A549 (cell line): ENCODE measurements at regions not wholly inside any gene's neighbourhood (a gene's known extent, or its start where the extent isn't known, plus 50 kb on each side); places are given as distances from the start of the nearest gene placed in this dataset.

ENCODE experiments used
- ATAC-seq, 2 experiments: fragments of 200-7000 bp in 1 of 2; fragments of >200 bp in 1 of 2; cut with Nextera tagmentation in 1 of 2; cut with Tn5 transposase in 1 of 2; 3 replicates each; pipeline versions ENCODE4 v1.8.0 to v1.9.1; 2018 to 2020; ENCODE audit warnings: mild to moderate bottlenecking in 1 of 2, moderate library complexity in 1 of 2
- CTCF ChIA-PET: fragments of 300-600 bp; sonication (Branson Sonifier 250); formaldehyde crosslinking; extraction: SDS; loops from one replicate; lab custom pipeline; 2021; ENCODE audit warnings: antibody characterized with exemption, inconsistent platforms; lab: Yijun Ruan, JAX
- POLR2A ChIA-PET: fragments of 350-600 bp; formaldehyde crosslinking; extraction: SDS; loops from one replicate; lab custom pipeline; 2021; ENCODE audit warnings: antibody characterized with exemption, inconsistent platforms; lab: Yijun Ruan, JAX
- DNase-seq, 2 experiments: peaks; one replicate each; pipeline versions ENCODE4 v3.0.0 to v3.0.0-alpha.2; 2011 to 2016; ENCODE audit warnings: low read depth in 1 of 2, low spot score in 1 of 2
- FAIRE-seq: peaks from 2 replicates; lab custom pipeline; 2011; peaks lifted over from hg19 to GRCh38; lab: Jason Lieb, UNC
- H3K27ac ChIP-seq, 2 experiments: fragments of >200 bp; sonication (Bioruptor Twin); formaldehyde crosslinking; 3 replicates each; pipeline ENCODE4 v1.5.1; 2016 to 2017
- H3K4me1 ChIP-seq: fragments of >200 bp; sonication (Bioruptor Twin); formaldehyde crosslinking; 3 replicates; pipeline ENCODE4 v1.6.1; 2016
- H3K4me2 ChIP-seq: fragments of >200 bp; sonication (Bioruptor Twin); formaldehyde crosslinking; 3 replicates; pipeline ENCODE4 v1.6.1; 2016
- H3K4me3 ChIP-seq: fragments of >200 bp; sonication (Bioruptor Twin); formaldehyde crosslinking; 3 replicates; pipeline ENCODE4 v1.5.1; 2016
- H3K9me3 ChIP-seq: fragments of >200 bp; sonication (Bioruptor Twin); formaldehyde crosslinking; 3 replicates; pipeline ENCODE4 v1.6.1; 2016
- BHLHE40 ChIP-seq: IDR thresholded peaks from 2 replicates; pipeline ENCODE4 v1.6.1; 2012; ENCODE audit warnings: low read depth, low read length, inconsistent platforms
- CEBPB ChIP-seq, 2 experiments: fragments of >200 bp in 1 of 2; sonication (Bioruptor Twin) in 1 of 2; formaldehyde crosslinking in 1 of 2; IDR thresholded peaks; 2 replicates each; pipeline ENCODE4 v1.6.1; 2012 to 2016
- E2F6 ChIP-seq: IDR thresholded peaks from 2 replicates; pipeline ENCODE4 v1.6.1; 2012; ENCODE audit warnings: low read depth, borderline replicate concordance
- FOSL2 ChIP-seq, 2 experiments: fragments of 450-650 bp in 1 of 2; fragments of >200 bp in 1 of 2; sonication (Bioruptor Twin) in 1 of 2; formaldehyde crosslinking; IDR thresholded peaks; 2 replicates each; pipeline versions ENCODE4 v1.5.0 to v1.6.1; 2016 to 2020; ENCODE audit warnings: mild to moderate bottlenecking in 1 of 2, moderate library complexity in 1 of 2
- HOXB5 ChIP-seq: fragments of 250-450 bp; sonication (Bioruptor Pico); IDR thresholded peaks from 2 replicates; pipeline ENCODE4 v1.5.0; 2020; ENCODE audit warnings: mild to moderate bottlenecking, moderate library complexity
- JUNB ChIP-seq: fragments of >200 bp; sonication (Bioruptor Twin); formaldehyde crosslinking; IDR thresholded peaks from 2 replicates; pipeline ENCODE4 v1.6.1; 2016
- KDM1A ChIP-seq: fragments of 200-600 bp; sonication (generic); IDR thresholded peaks from 2 replicates; pipeline ENCODE4 v1.6.1; 2016; ENCODE audit warnings: low read depth, mild to moderate bottlenecking
- MAFK ChIP-seq: fragments of 450-650 bp; IDR thresholded peaks from 2 replicates; pipeline ENCODE4 v1.6.1; 2014; ENCODE audit not compliant: partially characterized antibody
- MYC ChIP-seq: IDR thresholded peaks from 2 replicates; pipeline ENCODE4 v1.6.1; 2012; ENCODE audit warnings: mild to moderate bottlenecking, inconsistent platforms, low read length, improper control_type of control experiment, borderline replicate concordance
- NFE2L2 ChIP-seq: fragments of 150-350 bp; conservative IDR thresholded peaks from 2 replicates; pipeline ENCODE4 v1.6.1; 2014; ENCODE audit warnings: low read length
- POLR2A ChIP-seq: IDR thresholded peaks from 2 replicates; pipeline ENCODE4 v1.6.1; 2012; ENCODE audit warnings: mild to moderate bottlenecking, low read length
- RAD21 ChIP-seq, 2 experiments: fragments of >200 bp in 1 of 2; sonication (Bioruptor Twin) in 1 of 2; formaldehyde crosslinking in 1 of 2; IDR thresholded peaks in 1 of 2; conservative IDR thresholded peaks in 1 of 2; 2 replicates in 1 of 2; 3 replicates in 1 of 2; pipeline ENCODE4 v1.6.1; 2012 to 2018; ENCODE audit warnings: inconsistent platforms in 1 of 2
- SMC3 ChIP-seq: fragments of >200 bp; sonication (Bioruptor Twin); formaldehyde crosslinking; IDR thresholded peaks from 3 replicates; pipeline ENCODE4 v1.6.1; 2018; ENCODE audit warnings: inconsistent platforms
- SREBF2 ChIP-seq: fragments of 450-650 bp; IDR thresholded peaks from 2 replicates; pipeline ENCODE4 v1.6.1; 2014; ENCODE audit warnings: mild to moderate bottlenecking, moderate library complexity
- USF2 ChIP-seq: fragments of 450-650 bp; IDR thresholded peaks from 2 replicates; pipeline ENCODE4 v1.6.1; 2014; ENCODE audit warnings: antibody characterized with exemption
- ZC3H11A ChIP-seq: fragments of 450-650 bp; IDR thresholded peaks from 2 replicates; pipeline ENCODE4 v1.6.1; 2014; ENCODE audit warnings: antibody characterized with exemption, mild to moderate bottlenecking
- ZFP36 ChIP-seq: fragments of 450-650 bp; IDR thresholded peaks from 2 replicates; pipeline ENCODE4 v1.6.1; 2014; ENCODE audit warnings: borderline replicate concordance; ENCODE audit not compliant: partially characterized antibody
- ZNF302 ChIP-seq: fragments of 250-450 bp; sonication (Bioruptor Pico); IDR thresholded peaks from 2 replicates; pipeline ENCODE4 v1.9.0; 2021; ENCODE audit warnings: inconsistent platforms, mild to moderate bottlenecking, moderate library complexity
- WGBS: methylation state at CpG from one replicate; pipeline ENCODE4 v1.1.6; 2017; ENCODE audit errors: missing lambda C conversion rate; 5-methylcytosine and 5-hydroxymethylcytosine counted together
- TF ChIP-seq, protein P1 (sequence below): IDR thresholded peaks from 2 replicates; pipeline ENCODE4 v1.6.1; 2012
- TF ChIP-seq, protein P2 (sequence below): fragments of >200 bp; sonication (Bioruptor Twin); formaldehyde crosslinking; IDR thresholded peaks from 2 replicates; pipeline ENCODE4 v1.6.1; 2016
- TF ChIP-seq, protein P3 (sequence below): fragments of >200 bp; sonication (Bioruptor Twin); formaldehyde crosslinking; IDR thresholded peaks from 3 replicates; pipeline ENCODE4 v1.5.1; 2016

DNA sequence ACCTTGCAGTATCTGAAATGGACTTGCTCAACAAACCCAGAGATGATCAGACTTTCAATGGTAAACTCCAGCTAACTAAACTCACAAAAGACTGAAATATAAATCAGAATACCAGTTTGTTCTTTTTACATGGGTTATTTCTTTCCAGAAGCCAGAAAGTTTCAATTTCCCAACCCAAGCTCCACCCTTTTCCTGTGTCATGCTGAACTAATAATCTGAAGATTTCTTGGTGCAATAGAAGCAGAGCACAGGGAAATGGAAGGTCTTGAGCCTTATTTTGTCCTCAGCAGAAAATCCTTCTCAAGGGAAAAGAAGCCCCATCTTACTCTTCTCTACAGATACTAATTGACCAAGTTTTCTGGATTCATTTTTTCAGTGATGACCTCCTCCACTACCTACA lies 93.3 kb upstream of the PAPOLG start:
- DNase-seq (no peak), ATAC-seq (no peak), FAIRE-seq (no peak)
- Histone ChIP-seq H3K27ac (no peak overlapping the region), H3K4me3 (no peak overlapping the region), H3K9me3 (peaks cover 13% of the 10 kb centered on the region; the same call in 1 of the 3 replicates), H3K4me2 (no peak overlapping the region), H3K4me1 (no peaks in the 10 kb centered on the region)
- CTCF ChIA-PET, result interaction anchor here (1.4 kb wide), 1 partner anchor 12 kb away, joined by 11 read pairs; no protein-coding TSS in a partner anchor
- POLR2A ChIA-PET, result no interaction called here
- TF ChIP-seq ZC3H11A (no peak), SREBF2 (no peak), ZNF302 (CRISPR knock-in tag) (no peak)

DNA sequence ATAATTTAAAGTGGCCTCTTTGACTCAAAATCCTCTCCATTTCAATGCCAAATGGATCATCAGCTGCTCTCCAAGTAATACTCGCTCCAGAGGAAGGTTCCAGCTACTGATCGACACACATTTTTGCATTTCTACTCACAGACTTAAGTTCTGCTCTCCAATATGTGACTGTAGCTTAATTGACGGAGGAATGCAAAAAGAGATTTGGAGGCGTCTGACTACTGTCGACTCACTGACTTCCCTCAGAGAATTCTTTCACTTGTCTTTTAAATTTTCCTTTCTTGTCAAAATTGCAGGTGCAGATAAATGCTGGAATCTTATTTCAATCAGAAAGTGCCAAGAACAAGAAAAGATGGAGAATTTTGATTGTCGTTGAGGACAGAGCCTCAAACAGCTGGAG lies 84.1 kb upstream of the PAPOLG start:
- no peak for DNase-seq
- POLR2A ChIA-PET, result no interaction called here
- no peaks in the 10 kb centered on the region for H3K4me1 ChIP-seq
- H3K4me2 ChIP-seq, result no peak overlapping the region
- no peak for FAIRE-seq
- TF ChIP-seq KDM1A, result no peak
- TF ChIP-seq, protein P1, sequence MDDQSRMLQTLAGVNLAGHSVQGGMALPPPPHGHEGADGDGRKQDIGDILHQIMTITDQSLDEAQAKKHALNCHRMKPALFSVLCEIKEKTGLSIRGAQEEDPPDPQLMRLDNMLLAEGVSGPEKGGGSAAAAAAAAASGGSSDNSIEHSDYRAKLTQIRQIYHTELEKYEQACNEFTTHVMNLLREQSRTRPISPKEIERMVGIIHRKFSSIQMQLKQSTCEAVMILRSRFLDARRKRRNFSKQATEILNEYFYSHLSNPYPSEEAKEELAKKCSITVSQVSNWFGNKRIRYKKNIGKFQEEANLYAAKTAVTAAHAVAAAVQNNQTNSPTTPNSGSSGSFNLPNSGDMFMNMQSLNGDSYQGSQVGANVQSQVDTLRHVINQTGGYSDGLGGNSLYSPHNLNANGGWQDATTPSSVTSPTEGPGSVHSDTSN, result no peak
- TF ChIP-seq CEBPB (IDR thresholded peaks at IDR 0.05), result no peak
- TF ChIP-seq ZFP36, result no peak
- TF ChIP-seq POLR2A, result no peak
- no peak for TF ChIP-seq USF2
- TF ChIP-seq FOSL2 (IDR thresholded peaks at IDR 0.05), result no peak
- no peak for TF ChIP-seq FOSL2 (CRISPR knock-in tag; IDR thresholded peaks at IDR 0.05)
- TF ChIP-seq NFE2L2, result no peak
- TF ChIP-seq MYC, result no peak
- no peak for TF ChIP-seq MAFK
- TF ChIP-seq HOXB5 (CRISPR knock-in tag), result no peak
- TF ChIP-seq BHLHE40, result no peak
- no peak for TF ChIP-seq E2F6
- TF ChIP-seq, protein P2, sequence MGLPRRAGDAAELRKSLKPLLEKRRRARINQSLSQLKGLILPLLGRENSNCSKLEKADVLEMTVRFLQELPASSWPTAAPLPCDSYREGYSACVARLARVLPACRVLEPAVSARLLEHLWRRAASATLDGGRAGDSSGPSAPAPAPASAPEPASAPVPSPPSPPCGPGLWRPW, result no peak
- ATAC-seq, result no peak
- no peak overlapping the region for H3K27ac ChIP-seq
- no peak overlapping the region for H3K4me3 ChIP-seq
- H3K9me3 ChIP-seq, result no peaks in the 10 kb centered on the region
- 46% methylated on average over 6 of the region's 6 CpGs for WGBS
- CTCF ChIA-PET, result interaction anchor here (1.2 to 5.6 kb wide), 3 partner anchors 8 to 327 kb away, joined by 3 to 84 read pairs (median 5); no protein-coding TSS in a partner anchor

DNA sequence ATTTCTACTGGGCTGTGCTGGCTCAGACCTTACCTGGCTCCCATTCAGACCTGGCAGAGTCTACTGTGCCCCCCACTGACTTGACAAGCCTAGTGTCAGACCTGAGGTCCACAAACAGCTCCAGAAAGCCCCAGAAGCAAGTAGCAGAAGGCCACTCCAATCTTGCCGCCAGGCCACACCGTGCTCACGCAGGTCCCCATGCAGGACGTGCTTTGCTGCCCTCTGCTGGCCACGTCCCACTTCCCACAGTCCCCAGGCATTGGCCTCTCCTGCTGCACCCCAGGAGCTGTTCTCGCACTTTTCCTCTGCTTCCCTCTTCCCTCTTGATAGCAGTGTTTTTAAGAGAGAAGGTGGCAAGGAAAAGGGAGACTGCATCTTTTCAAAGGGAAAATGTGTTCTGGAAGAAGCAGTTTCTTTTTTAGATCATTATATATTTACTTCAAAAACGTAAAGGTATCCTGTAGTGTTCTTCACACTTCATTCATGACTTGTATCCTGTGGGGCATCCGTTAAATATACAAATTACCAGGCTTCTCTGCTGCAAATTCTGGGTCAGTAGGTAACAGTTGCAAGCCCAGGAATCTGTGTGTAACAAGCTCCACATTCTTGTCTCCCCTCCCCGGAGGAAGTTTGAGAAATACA lies 81.4 kb upstream of the PAPOLG start:
- WGBS, result 4% methylated on average over 9 of the region's 9 CpGs
- TF ChIP-seq JUNB (no peak), SMC3 (peak; percentile 65), RAD21 (conservative IDR thresholded peaks at IDR 0.05 in 1 of 2, IDR thresholded peaks at IDR 0.05 in 1 of 2) (peak; percentile 72 to 80)
- TF ChIP-seq, protein P3, sequence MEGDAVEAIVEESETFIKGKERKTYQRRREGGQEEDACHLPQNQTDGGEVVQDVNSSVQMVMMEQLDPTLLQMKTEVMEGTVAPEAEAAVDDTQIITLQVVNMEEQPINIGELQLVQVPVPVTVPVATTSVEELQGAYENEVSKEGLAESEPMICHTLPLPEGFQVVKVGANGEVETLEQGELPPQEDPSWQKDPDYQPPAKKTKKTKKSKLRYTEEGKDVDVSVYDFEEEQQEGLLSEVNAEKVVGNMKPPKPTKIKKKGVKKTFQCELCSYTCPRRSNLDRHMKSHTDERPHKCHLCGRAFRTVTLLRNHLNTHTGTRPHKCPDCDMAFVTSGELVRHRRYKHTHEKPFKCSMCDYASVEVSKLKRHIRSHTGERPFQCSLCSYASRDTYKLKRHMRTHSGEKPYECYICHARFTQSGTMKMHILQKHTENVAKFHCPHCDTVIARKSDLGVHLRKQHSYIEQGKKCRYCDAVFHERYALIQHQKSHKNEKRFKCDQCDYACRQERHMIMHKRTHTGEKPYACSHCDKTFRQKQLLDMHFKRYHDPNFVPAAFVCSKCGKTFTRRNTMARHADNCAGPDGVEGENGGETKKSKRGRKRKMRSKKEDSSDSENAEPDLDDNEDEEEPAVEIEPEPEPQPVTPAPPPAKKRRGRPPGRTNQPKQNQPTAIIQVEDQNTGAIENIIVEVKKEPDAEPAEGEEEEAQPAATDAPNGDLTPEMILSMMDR, result peak; percentile 92
- no peak overlapping the region for H3K4me3 ChIP-seq
- DNase-seq (peak; percentile 82 to 85), FAIRE-seq (peak; percentile 84), ATAC-seq (peak; percentile 98 to 100)
- H3K4me1 ChIP-seq, result no peaks in the 10 kb centered on the region
- H3K27ac ChIP-seq, result no peak overlapping the region
- ChIA-PET POLR2A (interaction anchor here (0.6 kb wide), 1 partner anchor 284 kb away, joined by 6 read pairs; no protein-coding TSS in a partner anchor), CTCF (interaction anchor here (0.5 to 5.8 kb wide), 48 partner anchors 9 to 1939 kb away, joined by 3 to 84 read pairs (median 4); partner anchors contain the start of gene PAPOLG)
- no peaks in the 10 kb centered on the region for H3K9me3 ChIP-seq
- H3K4me2 ChIP-seq, result no peak overlapping the region
